NCI-H187 treated with DMSO at 0.1 percent for 48 hours (cell line): ENCODE measurements at regions not wholly inside any gene's neighbourhood (a gene's known extent, or its start where the extent isn't known, plus 50 kb on each side); places are given as distances from the start of the nearest gene placed in this dataset.
"Not testable (repeated sequence)": the region's sequence is repeated elsewhere in the genome, so short reads cannot be mapped to it uniquely, and the experiment has no call there.

Experiments
- DNase-seq: peaks from one replicate; lab custom pipeline; 2025; lab: John Stamatoyannopoulos, UW

GRCh38 chr14:98916036-98916435 lies 356.0 kb downstream of the BCL11B start:
- no peak for DNase-seq

GRCh38 chr14:98916476-98916875 lies 355.5 kb downstream of the BCL11B start:
- no peak for DNase-seq

- DNase-seq: no peak
These were observed 352.6 kb downstream of the BCL11B start for GRCh38 chr14:98919434-98919833.

- not testable (repeated sequence) for DNase-seq
These were observed 350.7 kb downstream of the BCL11B start for GRCh38 chr14:98921306-98921705.

GRCh38 chr14:98923596-98923995 lies 348.4 kb downstream of the BCL11B start:
- no peak for DNase-seq

- no peak for DNase-seq
These were observed 348.0 kb downstream of the BCL11B start for GRCh38 chr14:98924046-98924445.

GRCh38 chr14:98925354-98926040 lies 346.5 kb downstream of the BCL11B start:
- DNase-seq: no peak

GRCh38 chr14:98926146-98926545 lies 345.9 kb downstream of the BCL11B start:
- no peak for DNase-seq

GRCh38 chr14:98926801-98927200 lies 345.2 kb downstream of the BCL11B start:
- no peak for DNase-seq

- DNase-seq: no peak
These were observed 344.0 kb downstream of the BCL11B start for GRCh38 chr14:98927986-98928385.

GRCh38 chr14:98928418-98928817 lies 343.6 kb downstream of the BCL11B start:
- no peak for DNase-seq

- no peak for DNase-seq
These were observed 340.9 kb downstream of the BCL11B start for GRCh38 chr14:98931126-98931525.

GRCh38 chr14:98931911-98932310 lies 340.1 kb downstream of the BCL11B start:
- DNase-seq: no peak

GRCh38 chr14:98932431-98933325 lies 339.3 kb downstream of the BCL11B start:
- DNase-seq: no peak

GRCh38 chr14:98934569-98934968 lies 337.4 kb downstream of the BCL11B start:
- DNase-seq: not testable (repeated sequence)

GRCh38 chr14:98935921-98936320 lies 336.1 kb downstream of the BCL11B start:
- DNase-seq: no peak

- DNase-seq: no peak
These were observed 335.0 kb downstream of the BCL11B start for GRCh38 chr14:98937021-98937420.

GRCh38 chr14:98937712-98938505 lies 334.1 kb downstream of the BCL11B start:
- no peak for DNase-seq

- DNase-seq: no peak
These were observed 331.1 kb downstream of the BCL11B start for GRCh38 chr14:98940693-98941437.

- no peak for DNase-seq
These were observed 330.5 kb downstream of the BCL11B start for GRCh38 chr14:98941481-98941880.

GRCh38 chr14:98943907-98944306 lies 328.1 kb downstream of the BCL11B start:
- DNase-seq: no peak

GRCh38 chr14:98944989-98945388 lies 327.0 kb downstream of the BCL11B start:
- no peak for DNase-seq
